Activated T-cell treated with anti-CD3 and anti-CD28 coated beads, Interleukin-2, amount 50 U/mL, for 4 hours (primary cell): ENCODE measurements at regions not wholly inside any gene's neighbourhood (a gene's known extent, or its start where the extent isn't known, plus 50 kb on each side); places are given as distances from the start of the nearest gene placed in this dataset.

ENCODE experiments used
- ATAC-seq, 2 donors: fragments of 200-7000 bp; cut with Tn5 transposase; one replicate each; pipeline ENCODE4 v1.10.0; 2021
- DNase-seq: peaks from one replicate; pipeline ENCODE4 v3.0.0-alpha.2; 2020
- H3K27me3 Mint-ChIP-seq: one replicate; pipeline ENCODE4 v1.8.0; 2021; ENCODE audit warnings: low read depth, mixed read lengths
- H3K36me3 Mint-ChIP-seq: one replicate; pipeline ENCODE4 v1.8.0; 2022; ENCODE audit warnings: mixed read lengths; ENCODE audit not compliant: insufficient read depth
- H3K4me1 Mint-ChIP-seq: one replicate; pipeline ENCODE4 v1.8.0; 2021; ENCODE audit warnings: low read depth, mixed read lengths
- H3K4me3 Mint-ChIP-seq: one replicate; pipeline ENCODE4 v1.8.0; 2021; ENCODE audit warnings: mild to moderate bottlenecking, moderate library complexity, mixed read lengths
- H3K9me3 Mint-ChIP-seq: one replicate; pipeline ENCODE4 v1.8.0; 2021; ENCODE audit warnings: mixed read lengths

DNA sequence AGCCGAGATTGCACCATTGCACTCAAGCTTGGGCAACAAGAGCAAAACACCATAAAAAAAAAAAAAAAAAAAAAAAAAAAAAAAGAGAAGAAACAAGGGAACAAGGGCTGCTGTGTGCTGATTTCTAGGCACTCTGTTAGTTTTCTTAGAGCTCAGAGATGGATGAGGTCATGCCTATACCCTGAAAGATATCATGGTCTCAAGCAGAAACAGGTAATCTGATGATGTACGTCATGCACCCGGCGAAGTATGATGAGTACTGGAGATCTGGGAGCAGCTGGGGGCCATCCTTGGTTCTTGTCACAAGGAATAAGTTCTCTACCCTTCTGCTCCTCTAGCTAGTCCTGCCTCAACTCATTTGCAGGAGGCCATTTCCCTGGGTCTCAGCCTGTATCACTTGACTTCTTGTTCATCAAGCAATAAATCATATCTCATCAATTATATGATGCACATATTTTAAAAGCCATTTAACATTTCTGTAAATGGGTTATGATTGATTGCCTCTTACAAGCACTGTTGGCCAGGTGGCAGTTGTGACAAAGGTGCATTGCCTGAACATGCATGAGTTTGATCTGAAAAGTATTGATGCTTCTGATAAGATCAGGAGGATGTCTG is 517.2 kb downstream of the DHX35 start:
- Mint-ChIP-seq H3K4me1 (no peaks in the 10 kb centered on the region), H3K36me3 (no peaks in the 10 kb centered on the region), H3K27me3 (no peaks in the 10 kb centered on the region), H3K9me3 (no peaks in the 10 kb centered on the region), H3K4me3 (no peak overlapping the region)
- DNase-seq (no peak), ATAC-seq (no peak)

DNA sequence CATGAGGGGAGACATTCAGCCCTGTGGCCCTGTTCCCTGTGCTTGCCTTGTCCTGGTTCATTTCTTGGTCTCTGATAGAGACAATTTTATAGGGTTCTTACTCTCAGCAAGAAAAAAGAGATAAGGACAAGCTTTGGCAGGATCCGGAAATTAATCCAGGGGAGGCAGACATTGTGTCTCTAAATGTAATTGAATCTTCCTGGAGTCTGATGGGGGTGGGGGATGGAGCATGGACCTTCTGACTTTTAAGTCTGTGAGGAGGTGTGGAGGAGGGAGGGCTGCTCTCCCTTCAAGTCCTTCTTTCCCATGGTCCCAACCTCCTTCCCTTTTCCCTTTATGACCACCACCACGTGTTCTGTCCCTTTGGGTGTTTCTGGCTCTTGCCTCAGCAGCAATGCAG is 512.7 kb downstream of the DHX35 start:
- ATAC-seq: no peak
- Mint-ChIP-seq H3K4me1 (no peaks in the 10 kb centered on the region), H3K9me3 (no peaks in the 10 kb centered on the region)

DNA sequence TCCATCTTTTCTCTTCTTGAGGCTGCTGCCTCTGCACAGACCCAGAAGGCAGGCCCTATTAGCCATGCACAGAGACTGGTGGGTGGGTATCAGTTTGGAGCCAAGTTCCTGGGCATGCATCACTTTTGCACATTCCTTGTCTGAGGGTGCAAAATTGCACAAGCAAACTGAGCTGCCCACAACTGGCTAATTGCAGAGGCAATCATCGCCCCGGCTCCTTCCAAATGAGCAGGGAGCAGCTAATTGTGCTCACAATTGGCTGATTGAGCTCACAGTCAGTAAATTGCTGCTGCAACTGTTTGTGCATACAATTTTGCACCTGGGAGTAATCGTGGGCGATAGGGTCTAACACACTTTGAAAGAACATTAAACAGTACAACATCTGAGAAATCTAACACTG is 511.4 kb downstream of the DHX35 start:
- no peak for ATAC-seq
- H3K36me3 Mint-ChIP-seq: no peaks in the 10 kb centered on the region
- no peak overlapping the region for H3K4me3 Mint-ChIP-seq
- DNase-seq: no peak
- no peaks in the 10 kb centered on the region for H3K9me3 Mint-ChIP-seq
- H3K27me3 Mint-ChIP-seq: peaks cover 3% of the 10 kb centered on the region
- no peaks in the 10 kb centered on the region for H3K4me1 Mint-ChIP-seq

More for the DNA sequence above, 512.7 kb downstream of the DHX35 start:
- Mint-ChIP-seq H3K4me3 (no peak overlapping the region), H3K27me3 (peaks cover 3% of the 10 kb centered on the region), H3K36me3 (no peaks in the 10 kb centered on the region)
- no peak for DNase-seq

DNA sequence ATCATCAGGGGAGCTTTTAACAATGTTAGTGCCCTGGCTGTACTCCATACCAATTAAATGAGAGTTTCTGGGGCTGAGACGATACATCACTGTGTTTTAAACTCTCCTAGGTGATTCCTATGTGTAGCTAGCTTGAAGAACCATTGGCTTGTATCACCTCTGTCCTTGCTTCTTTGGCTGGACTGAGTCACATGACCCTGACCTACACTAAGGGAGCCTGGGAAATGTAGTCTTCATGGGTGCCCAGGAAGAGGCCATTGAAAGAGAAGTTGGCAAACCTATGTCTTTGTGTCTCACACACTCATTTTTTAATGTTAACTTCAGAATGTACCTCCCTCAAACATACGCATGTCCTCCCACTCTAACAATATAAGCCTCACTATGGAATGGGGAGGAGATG is 506.6 kb downstream of the DHX35 start:
- Mint-ChIP-seq H3K4me3 (no peak overlapping the region), H3K36me3 (no peaks in the 10 kb centered on the region), H3K9me3 (no peaks in the 10 kb centered on the region), H3K4me1 (no peaks in the 10 kb centered on the region), H3K27me3 (peaks cover 3% of the 10 kb centered on the region)
- ATAC-seq: no peak
- DNase-seq: no peak

GRCh38 chr20:39464238-39464637 is 502.1 kb downstream of the DHX35 start:
- Mint-ChIP-seq H3K27me3 (no peaks in the 10 kb centered on the region), H3K4me3 (no peak overlapping the region), H3K9me3 (no peaks in the 10 kb centered on the region), H3K4me1 (no peaks in the 10 kb centered on the region), H3K36me3 (no peaks in the 10 kb centered on the region)
- DNase-seq (no peak), ATAC-seq (no peak)

DNA sequence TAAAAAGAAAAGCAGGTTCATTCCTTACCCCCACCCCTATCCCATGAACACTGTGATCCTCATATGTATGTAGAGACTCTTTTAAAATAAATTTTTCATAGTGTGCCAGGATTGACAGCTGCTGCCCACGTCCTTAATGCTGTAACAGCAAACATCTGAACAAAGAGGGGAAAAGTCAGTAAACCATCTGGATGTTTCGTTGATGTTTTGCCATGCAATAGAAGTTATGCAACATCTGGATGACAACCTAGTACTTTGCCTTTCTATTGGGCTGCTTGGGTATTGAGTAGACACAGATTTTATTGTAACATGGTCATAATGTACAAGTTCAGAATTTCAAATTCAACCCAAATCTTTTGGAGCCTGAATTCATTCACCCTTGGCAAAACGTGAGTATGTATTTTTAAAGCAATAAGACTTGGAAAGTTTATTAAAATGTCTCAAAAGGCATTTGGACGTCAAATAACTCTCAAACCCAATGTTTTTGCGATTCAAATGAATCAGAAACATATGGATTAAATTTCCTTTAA is 500.3 kb downstream of the DHX35 start:
- H3K4me3 Mint-ChIP-seq: no peak overlapping the region
- H3K4me1 Mint-ChIP-seq: no peaks in the 10 kb centered on the region
- H3K36me3 Mint-ChIP-seq: no peaks in the 10 kb centered on the region

GRCh38 chr20:39458452-39458851 is 496.3 kb downstream of the DHX35 start:
- no peak for DNase-seq
- H3K4me1 Mint-ChIP-seq: no peaks in the 10 kb centered on the region
- ATAC-seq: no peak
- H3K9me3 Mint-ChIP-seq: no peaks in the 10 kb centered on the region
- no peaks in the 10 kb centered on the region for H3K36me3 Mint-ChIP-seq
- no peak overlapping the region for H3K4me3 Mint-ChIP-seq
- H3K27me3 Mint-ChIP-seq: no peaks in the 10 kb centered on the region

More for the DNA sequence above, 500.3 kb downstream of the DHX35 start:
- Mint-ChIP-seq H3K9me3 (no peaks in the 10 kb centered on the region), H3K27me3 (no peaks in the 10 kb centered on the region)
- ATAC-seq (no peak), DNase-seq (no peak)

DNA sequence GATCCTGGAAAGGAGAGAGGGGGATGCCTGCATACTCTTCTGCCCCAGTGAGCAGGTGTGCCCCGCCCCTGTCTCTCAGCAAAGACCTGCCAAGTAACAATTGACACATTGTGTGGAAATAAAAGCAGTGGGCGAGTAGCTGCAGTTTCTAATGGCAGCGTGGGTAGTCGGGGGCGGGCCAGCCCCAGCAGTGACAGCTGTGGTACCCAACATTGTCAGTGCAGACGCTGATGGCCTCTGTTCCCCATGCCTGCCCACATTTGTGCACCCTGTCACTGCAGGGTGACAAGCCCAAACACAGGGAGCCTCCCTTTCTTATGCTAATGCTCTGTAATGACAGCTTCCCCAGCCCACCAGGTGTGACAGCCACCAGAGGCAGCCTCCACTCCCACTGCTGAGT is 491.7 kb downstream of the DHX35 start:
- DNase-seq (no peak), ATAC-seq (no peak)
- Mint-ChIP-seq H3K4me1 (no peaks in the 10 kb centered on the region), H3K4me3 (no peak overlapping the region), H3K9me3 (no peaks in the 10 kb centered on the region), H3K27me3 (no peaks in the 10 kb centered on the region), H3K36me3 (no peaks in the 10 kb centered on the region)

DNA sequence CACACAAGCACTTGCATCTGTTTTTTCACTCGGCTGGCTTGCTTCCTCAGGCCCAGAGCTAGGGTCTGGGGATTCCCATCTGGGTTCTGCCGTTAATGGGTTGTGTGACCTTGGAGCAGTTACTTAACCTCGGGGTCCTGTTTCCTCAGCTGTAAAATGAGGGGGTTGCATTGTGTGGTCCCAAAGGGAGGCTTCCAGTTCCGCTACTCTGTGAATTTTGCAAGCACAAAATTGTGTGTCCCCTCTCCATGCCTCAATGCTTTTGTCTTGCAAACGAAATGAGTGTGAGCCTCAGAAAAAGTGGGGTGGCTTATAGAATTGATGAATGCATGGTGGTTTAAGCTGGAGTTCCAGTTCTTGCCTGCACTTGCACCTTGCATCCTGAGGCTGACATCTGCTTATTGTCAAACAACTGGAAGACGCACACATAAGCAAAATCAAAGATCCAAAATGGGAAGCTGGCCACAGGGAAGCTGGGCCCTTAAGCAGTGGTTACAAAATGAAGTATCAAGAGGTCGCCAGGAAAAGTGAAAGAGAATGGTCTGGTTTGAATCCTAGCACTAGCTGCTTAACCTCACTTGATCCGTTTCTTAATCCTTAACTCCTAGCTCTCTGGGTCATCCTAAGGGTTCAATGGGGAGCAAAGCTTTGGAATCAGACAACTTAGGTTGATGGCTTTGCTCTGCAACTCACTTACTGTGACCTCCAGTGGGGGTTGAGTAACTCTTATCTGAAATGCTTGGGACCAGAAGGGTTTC is 490.6 kb downstream of the DHX35 start:
- ATAC-seq: no peak
- Mint-ChIP-seq H3K4me1 (no peaks in the 10 kb centered on the region), H3K27me3 (peaks cover 2% of the 10 kb centered on the region), H3K36me3 (no peaks in the 10 kb centered on the region), H3K9me3 (no peaks in the 10 kb centered on the region), H3K4me3 (no peak overlapping the region)
- DNase-seq: no peak

- peaks cover 2% of the 10 kb centered on the region for H3K27me3 Mint-ChIP-seq
- H3K4me3 Mint-ChIP-seq: no peak overlapping the region
- ATAC-seq (no peak), DNase-seq (no peak)
- H3K4me1 Mint-ChIP-seq: no peaks in the 10 kb centered on the region
- H3K36me3 Mint-ChIP-seq: no peaks in the 10 kb centered on the region
- no peaks in the 10 kb centered on the region for H3K9me3 Mint-ChIP-seq
These were observed 489.2 kb downstream of the DHX35 start for GRCh38 chr20:39451386-39451785.

DNA sequence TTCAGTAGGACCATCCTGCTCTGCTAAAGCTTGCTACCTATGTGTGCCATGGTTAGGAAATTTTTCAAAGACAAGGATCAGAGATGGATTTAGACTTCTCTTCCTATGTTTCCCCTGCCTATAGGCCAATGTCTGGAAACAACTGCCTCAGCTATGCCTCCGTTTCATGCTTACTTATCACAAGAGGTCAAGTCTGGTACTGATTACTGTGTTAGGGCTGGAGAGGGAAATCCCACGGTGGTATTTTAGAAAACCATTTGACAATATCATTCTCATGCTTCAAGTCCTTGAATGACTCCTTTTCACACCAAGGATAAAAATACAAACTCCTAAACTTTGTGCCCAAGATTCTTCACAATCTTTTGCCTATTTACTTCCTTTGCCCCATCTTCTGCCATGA is 484.3 kb downstream of the DHX35 start:
- Mint-ChIP-seq H3K4me1 (no peaks in the 10 kb centered on the region), H3K36me3 (no peaks in the 10 kb centered on the region)
- no peak for ATAC-seq

GRCh38 chr20:39445095-39445494 is 483.0 kb downstream of the DHX35 start:
- DNase-seq (no peak), ATAC-seq (no peak)
- no peaks in the 10 kb centered on the region for H3K9me3 Mint-ChIP-seq
- no peaks in the 10 kb centered on the region for H3K36me3 Mint-ChIP-seq
- peaks cover 2% of the 10 kb centered on the region for H3K27me3 Mint-ChIP-seq
- H3K4me1 Mint-ChIP-seq: no peaks in the 10 kb centered on the region
- H3K4me3 Mint-ChIP-seq: no peak overlapping the region

More for the DNA sequence above, 484.3 kb downstream of the DHX35 start:
- Mint-ChIP-seq H3K9me3 (no peaks in the 10 kb centered on the region), H3K4me3 (no peak overlapping the region), H3K27me3 (peaks cover 2% of the 10 kb centered on the region)
- no peak for DNase-seq

GRCh38 chr20:39433466-39433865 is 471.3 kb downstream of the DHX35 start:
- ATAC-seq (no peak), DNase-seq (no peak)
- no peaks in the 10 kb centered on the region for H3K27me3 Mint-ChIP-seq
- H3K4me3 Mint-ChIP-seq: no peak overlapping the region
- H3K4me1 Mint-ChIP-seq: no peaks in the 10 kb centered on the region
- peaks cover 7% of the 10 kb centered on the region for H3K9me3 Mint-ChIP-seq
- no peaks in the 10 kb centered on the region for H3K36me3 Mint-ChIP-seq

- Mint-ChIP-seq H3K4me3 (no peak overlapping the region), H3K4me1 (no peaks in the 10 kb centered on the region), H3K27me3 (no peaks in the 10 kb centered on the region)
These were observed 469.1 kb downstream of the DHX35 start for GRCh38 chr20:39431091-39431880.

More at GRCh38 chr20:39431091-39431880, 469.1 kb downstream of the DHX35 start:
- Mint-ChIP-seq H3K9me3 (peaks cover 7% of the 10 kb centered on the region), H3K36me3 (no peaks in the 10 kb centered on the region)
- ATAC-seq (no peak), DNase-seq (no peak)
